ENCODE measurements at regions not wholly inside any gene's neighbourhood (a gene's known extent, or its start where the extent isn't known, plus 50 kb on each side); places are given as distances from the start of the nearest gene placed in this dataset.

GRCh38 chr21:41605934-41606285 lies 98.0 kb upstream of the TMPRSS2 start:
- no peak for FAIRE-seq

- no peak for FAIRE-seq
Observed at GRCh38 chr21:41605178-41605933, 97.4 kb upstream of the TMPRSS2 start.

- no peak for FAIRE-seq
Observed at GRCh38 chr21:41604583-41605041, 96.7 kb upstream of the TMPRSS2 start.

GRCh38 chr21:41603476-41603875 lies 95.5 kb upstream of the TMPRSS2 start:
- FAIRE-seq: no peak

GRCh38 chr21:41602531-41602930 lies 94.6 kb upstream of the TMPRSS2 start:
- FAIRE-seq: no peak

GRCh38 chr21:41601573-41602368 lies 93.8 kb upstream of the TMPRSS2 start:
- no peak for FAIRE-seq

- no peak for FAIRE-seq
Observed at GRCh38 chr21:41600961-41601572, 93.1 kb upstream of the TMPRSS2 start.

GRCh38 chr21:41600556-41600955 lies 92.6 kb upstream of the TMPRSS2 start:
- FAIRE-seq: no peak

GRCh38 chr21:41600116-41600515 lies 92.2 kb upstream of the TMPRSS2 start:
- FAIRE-seq: no peak

- no peak for FAIRE-seq
Observed at GRCh38 chr21:41598561-41599431, 90.8 kb upstream of the TMPRSS2 start.

GRCh38 chr21:41597811-41598231 lies 89.9 kb upstream of the TMPRSS2 start:
- FAIRE-seq: no peak

GRCh38 chr21:41597227-41597626 lies 89.3 kb upstream of the TMPRSS2 start:
- no peak for FAIRE-seq

GRCh38 chr21:41596241-41596925 lies 88.4 kb upstream of the TMPRSS2 start:
- no peak for FAIRE-seq

GRCh38 chr21:41594268-41594667 lies 86.3 kb upstream of the TMPRSS2 start:
- no peak for FAIRE-seq

GRCh38 chr21:41593760-41594138 lies 85.8 kb upstream of the TMPRSS2 start:
- FAIRE-seq: no peak

- no peak for FAIRE-seq
Observed at GRCh38 chr21:41593051-41593759, 85.2 kb upstream of the TMPRSS2 start.

- no peak for FAIRE-seq
Observed at GRCh38 chr21:41589620-41590175, 81.7 kb upstream of the TMPRSS2 start.

- no peak for FAIRE-seq
Observed at GRCh38 chr21:41589131-41589530, 81.2 kb upstream of the TMPRSS2 start.

GRCh38 chr21:41585199-41585994 lies 77.4 kb upstream of the TMPRSS2 start:
- no peak for FAIRE-seq

GRCh38 chr21:41584603-41585176 lies 76.7 kb upstream of the TMPRSS2 start:
- no peak for FAIRE-seq

Measured in A204.1 (cell line).